ENCODE measurements at regions not wholly inside any gene's neighbourhood (a gene's known extent, or its start where the extent isn't known, plus 50 kb on each side); places are given as distances from the start of the nearest gene placed in this dataset.

DNA sequence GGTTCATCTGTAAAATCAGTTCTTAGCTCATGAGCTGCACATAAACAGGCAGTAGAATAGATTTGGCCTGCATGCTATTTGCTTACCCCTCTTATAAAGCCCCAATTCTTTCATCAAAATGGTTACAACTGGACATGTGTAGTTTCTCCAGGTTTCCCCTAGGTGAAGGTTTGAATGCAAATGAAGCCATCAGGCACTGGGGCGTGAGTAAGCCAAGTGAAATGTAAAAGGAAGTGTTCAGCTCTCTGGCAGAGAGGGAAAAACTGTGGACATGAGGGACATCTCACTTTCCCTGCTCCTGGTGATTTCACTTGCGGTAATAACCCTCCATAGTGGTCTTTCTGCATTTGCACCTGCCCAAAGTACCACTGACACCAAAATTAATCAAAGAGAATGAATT lies 1402.3 kb upstream of the LRRTM1 start:
- no peak for TF ChIP-seq CTCF (IDR thresholded peaks at IDR 0.05; ENCODE audit: control extremely low read depth, extremely low read depth)
- DNase-seq = no peak
- Histone ChIP-seq H3K36me3 (ENCODE audit: control insufficient read depth in 4 of 4, insufficient read depth in 4 of 4, low read length in 4 of 4) (no peaks in the 10 kb centered on the region), H3K27ac (ENCODE audit: low read depth in 1 of 2, low read length in 1 of 2) (no peak overlapping the region), H3K9ac (ENCODE audit: insufficient read depth in 1 of 2, low read length in 2 of 2) (no peak overlapping the region), H3K9me3 (ENCODE audit: control insufficient read depth in 4 of 4, insufficient read depth in 3 of 4, low read length in 3 of 4) (no peaks in the 10 kb centered on the region), H3K4me3 (no peak overlapping the region), H3K27me3 (ENCODE audit: control insufficient read depth in 3 of 3, insufficient read depth in 3 of 3, low read length in 2 of 3) (no peaks in the 10 kb centered on the region), H3K4me1 (ENCODE audit: control insufficient read depth in 5 of 5, insufficient read depth in 5 of 5, low read length in 5 of 5) (no peaks in the 10 kb centered on the region)
- no peak for ATAC-seq (ENCODE audit: insufficient read depth, low FRiP score)
- 89 to 95% methylated on average over 2 of the region's 2 CpGs for WGBS, 2 donors

- WGBS, 2 donors = 86 to 87% methylated on average over 2 of the region's 2 CpGs
- no peak overlapping the region for H3K9ac ChIP-seq (ENCODE audit: insufficient read depth in 1 of 2, low read length in 2 of 2)
- H3K27me3 ChIP-seq (ENCODE audit: control insufficient read depth in 3 of 3, insufficient read depth in 3 of 3, low read length in 2 of 3) = no peaks in the 10 kb centered on the region
- no peaks in the 10 kb centered on the region for H3K9me3 ChIP-seq (ENCODE audit: control insufficient read depth in 4 of 4, insufficient read depth in 3 of 4, low read length in 3 of 4)
- no peaks in the 10 kb centered on the region for H3K4me1 ChIP-seq (ENCODE audit: control insufficient read depth in 5 of 5, insufficient read depth in 5 of 5, low read length in 5 of 5)
- H3K4me3 ChIP-seq = no peak overlapping the region
- ATAC-seq (ENCODE audit: insufficient read depth, low FRiP score) (no peak), DNase-seq (no peak)
- H3K36me3 ChIP-seq (ENCODE audit: control insufficient read depth in 4 of 4, insufficient read depth in 4 of 4, low read length in 4 of 4) = no peaks in the 10 kb centered on the region
- TF ChIP-seq CTCF (IDR thresholded peaks at IDR 0.05; ENCODE audit: control extremely low read depth, extremely low read depth) = no peak
- no peak overlapping the region for H3K27ac ChIP-seq (ENCODE audit: low read depth in 1 of 2, low read length in 1 of 2)
Observed at GRCh38 chr2:81703831-81704230, 1399.3 kb upstream of the LRRTM1 start.

- H3K36me3 ChIP-seq (ENCODE audit: control insufficient read depth in 4 of 4, insufficient read depth in 4 of 4, low read length in 4 of 4) = no peaks in the 10 kb centered on the region
- ATAC-seq (ENCODE audit: insufficient read depth, low FRiP score) (no peak), DNase-seq (no peak)
- no peak overlapping the region for H3K27ac ChIP-seq (ENCODE audit: low read depth in 1 of 2, low read length in 1 of 2)
- no peak overlapping the region for H3K4me3 ChIP-seq
- H3K4me1 ChIP-seq (ENCODE audit: control insufficient read depth in 5 of 5, insufficient read depth in 5 of 5, low read length in 5 of 5) = no peaks in the 10 kb centered on the region
- 80 to 85% methylated on average over 3 of the region's 3 CpGs for WGBS, 2 donors
- H3K9ac ChIP-seq (ENCODE audit: insufficient read depth in 1 of 2, low read length in 2 of 2) = no peak overlapping the region
- H3K27me3 ChIP-seq (ENCODE audit: control insufficient read depth in 3 of 3, insufficient read depth in 3 of 3, low read length in 2 of 3) = no peaks in the 10 kb centered on the region
- no peak for TF ChIP-seq CTCF (IDR thresholded peaks at IDR 0.05; ENCODE audit: control extremely low read depth, extremely low read depth)
- no peaks in the 10 kb centered on the region for H3K9me3 ChIP-seq (ENCODE audit: control insufficient read depth in 4 of 4, insufficient read depth in 3 of 4, low read length in 3 of 4)
Observed at GRCh38 chr2:81692566-81692965, 1388.0 kb upstream of the LRRTM1 start.

GRCh38 chr2:81675641-81676040 lies 1371.1 kb upstream of the LRRTM1 start:
- H3K4me1 ChIP-seq (ENCODE audit: control insufficient read depth in 5 of 5, insufficient read depth in 5 of 5, low read length in 5 of 5) = peaks cover 0 to 22% (median 0%) of the 10 kb centered on the region in 5 donors
- no peak overlapping the region for H3K4me3 ChIP-seq
- no peaks in the 10 kb centered on the region for H3K9me3 ChIP-seq (ENCODE audit: control insufficient read depth in 4 of 4, insufficient read depth in 3 of 4, low read length in 3 of 4)
- H3K36me3 ChIP-seq (ENCODE audit: control insufficient read depth in 4 of 4, insufficient read depth in 4 of 4, low read length in 4 of 4) = no peaks in the 10 kb centered on the region
- H3K27me3 ChIP-seq (ENCODE audit: control insufficient read depth in 3 of 3, insufficient read depth in 3 of 3, low read length in 2 of 3) = no peaks in the 10 kb centered on the region
- H3K27ac ChIP-seq (ENCODE audit: low read depth in 1 of 2, low read length in 1 of 2) = no peak overlapping the region
- 47 to 57% methylated on average over 2 of the region's 2 CpGs for WGBS, 2 donors
- TF ChIP-seq CTCF (IDR thresholded peaks at IDR 0.05; ENCODE audit: control extremely low read depth, extremely low read depth) = no peak
- DNase-seq (no peak), ATAC-seq (ENCODE audit: insufficient read depth, low FRiP score) (no peak)
- no peak overlapping the region for H3K9ac ChIP-seq (ENCODE audit: insufficient read depth in 1 of 2, low read length in 2 of 2)
